ENCODE measurements at regions not wholly inside any gene's neighbourhood (a gene's known extent, or its start where the extent isn't known, plus 50 kb on each side); places are given as distances from the start of the nearest gene placed in this dataset.

- Histone ChIP-seq H3K27me3 (ENCODE audit: insufficient read depth, poor library complexity, severe bottlenecking) (no peaks in the 10 kb centered on the region), H3K4me3 (replicated peaks; ENCODE audit: insufficient read depth, low read length) (no peak overlapping the region), H3K27ac (replicated peaks) (no peak overlapping the region)
- no peak for DNase-seq (ENCODE audit: low read depth in 1 of 2, low spot score in 1 of 2)
- no peak for TF ChIP-seq GABPA (IDR thresholded peaks at IDR 0.05; ENCODE audit: low read depth)
- TF ChIP-seq POLR2AphosphoS5 (IDR thresholded peaks at IDR 0.05; ENCODE audit: low read depth) = no peak
- no peak for TF ChIP-seq CTCF (IDR thresholded peaks at IDR 0.05; ENCODE audit: insufficient read depth, low read length)
- TF ChIP-seq REST (IDR thresholded peaks at IDR 0.05; ENCODE audit: insufficient replicate concordance, low read depth) = no peak
- TF ChIP-seq SPI1 (IDR thresholded peaks at IDR 0.05; ENCODE audit: borderline replicate concordance, low read depth) = no peak
These were observed 307.2 kb downstream of the TCERG1L start for GRCh38 chr10:131004276-131004675.

GRCh38 chr10:131006458-131007256, 304.9 kb downstream of the TCERG1L start:
- Histone ChIP-seq H3K4me3 (replicated peaks; ENCODE audit: insufficient read depth, low read length) (no peak overlapping the region), H3K27me3 (ENCODE audit: insufficient read depth, poor library complexity, severe bottlenecking) (no peaks in the 10 kb centered on the region), H3K27ac (replicated peaks) (no peak overlapping the region)
- TF ChIP-seq CTCF (IDR thresholded peaks at IDR 0.05; ENCODE audit: insufficient read depth, low read length) (no peak), POLR2AphosphoS5 (IDR thresholded peaks at IDR 0.05; ENCODE audit: low read depth) (no peak), SPI1 (IDR thresholded peaks at IDR 0.05; ENCODE audit: borderline replicate concordance, low read depth) (no peak), GABPA (IDR thresholded peaks at IDR 0.05; ENCODE audit: low read depth) (no peak), REST (IDR thresholded peaks at IDR 0.05; ENCODE audit: insufficient replicate concordance, low read depth) (no peak)
- no peak for DNase-seq (ENCODE audit: low read depth in 1 of 2, low spot score in 1 of 2)

- no peak for DNase-seq (ENCODE audit: low read depth in 1 of 2, low spot score in 1 of 2)
- H3K27ac ChIP-seq (replicated peaks) = no peak overlapping the region
- TF ChIP-seq GABPA (IDR thresholded peaks at IDR 0.05; ENCODE audit: low read depth) = no peak
- no peak for TF ChIP-seq REST (IDR thresholded peaks at IDR 0.05; ENCODE audit: insufficient replicate concordance, low read depth)
- TF ChIP-seq CTCF (IDR thresholded peaks at IDR 0.05; ENCODE audit: insufficient read depth, low read length) = no peak
- no peak for TF ChIP-seq POLR2AphosphoS5 (IDR thresholded peaks at IDR 0.05; ENCODE audit: low read depth)
- no peak for TF ChIP-seq SPI1 (IDR thresholded peaks at IDR 0.05; ENCODE audit: borderline replicate concordance, low read depth)
- H3K4me3 ChIP-seq (replicated peaks; ENCODE audit: insufficient read depth, low read length) = no peak overlapping the region
- no peaks in the 10 kb centered on the region for H3K27me3 ChIP-seq (ENCODE audit: insufficient read depth, poor library complexity, severe bottlenecking)
These were observed 301.7 kb downstream of the TCERG1L start for GRCh38 chr10:131009791-131010190.
